Stimulated activated CD4-positive, alpha-beta T cell treated with anti-CD3 and anti-CD28 coated beads, Interleukin-1b, Interleukin-23, amount 100 ng/mL, for 48 hours (primary cell): ENCODE measurements at regions not wholly inside any gene's neighbourhood (a gene's known extent, or its start where the extent isn't known, plus 50 kb on each side); places are given as distances from the start of the nearest gene placed in this dataset.

Experiments used
- DNase-seq: peaks from one replicate; pipeline ENCODE4 v3.0.0-alpha.2; 2020

GRCh38 chr10:3537518-3537917 lies 247.5 kb downstream of the KLF6 start:
- no peak for DNase-seq

GRCh38 chr10:3535001-3535400 lies 250.0 kb downstream of the KLF6 start:
- DNase-seq, result no peak

- DNase-seq, result no peak
These were observed 250.6 kb downstream of the KLF6 start for GRCh38 chr10:3534433-3534832.

- DNase-seq, result no peak
These were observed 251.7 kb downstream of the KLF6 start for GRCh38 chr10:3533296-3533695.

- no peak for DNase-seq
These were observed 252.4 kb downstream of the KLF6 start for GRCh38 chr10:3532644-3533043.

- DNase-seq, result no peak
These were observed 253.3 kb downstream of the KLF6 start for GRCh38 chr10:3531670-3532069.

- no peak for DNase-seq
These were observed 254.0 kb downstream of the KLF6 start for GRCh38 chr10:3530783-3531645.

GRCh38 chr10:3530346-3530745 lies 254.7 kb downstream of the KLF6 start:
- DNase-seq, result no peak

GRCh38 chr10:3529691-3530090 lies 255.3 kb downstream of the KLF6 start:
- DNase-seq, result no peak

- no peak for DNase-seq
These were observed 256.1 kb downstream of the KLF6 start for GRCh38 chr10:3528823-3529403.

GRCh38 chr10:3528271-3528670 lies 256.7 kb downstream of the KLF6 start:
- DNase-seq, result no peak

- DNase-seq, result no peak
These were observed 257.1 kb downstream of the KLF6 start for GRCh38 chr10:3527869-3528268.

GRCh38 chr10:3526727-3527501 lies 258.1 kb downstream of the KLF6 start:
- DNase-seq, result no peak

GRCh38 chr10:3525832-3526449 lies 259.1 kb downstream of the KLF6 start:
- DNase-seq, result no peak

- no peak for DNase-seq
These were observed 260.7 kb downstream of the KLF6 start for GRCh38 chr10:3524086-3524960.

- no peak for DNase-seq
These were observed 261.5 kb downstream of the KLF6 start for GRCh38 chr10:3523309-3524050.

- DNase-seq, result no peak
These were observed 268.1 kb downstream of the KLF6 start for GRCh38 chr10:3516923-3517255.

- no peak for DNase-seq
These were observed 268.6 kb downstream of the KLF6 start for GRCh38 chr10:3516234-3516922.

GRCh38 chr10:3514691-3515090 lies 270.3 kb downstream of the KLF6 start:
- no peak for DNase-seq

GRCh38 chr10:3512263-3512662 lies 272.7 kb downstream of the KLF6 start:
- no peak for DNase-seq

GRCh38 chr10:3511483-3511882 lies 273.5 kb downstream of the KLF6 start:
- no peak for DNase-seq
